ENCODE measurements at regions not wholly inside any gene's neighbourhood (a gene's known extent, or its start where the extent isn't known, plus 50 kb on each side); places are given as distances from the start of the nearest gene placed in this dataset.

- no peak for DNase-seq
Observed at GRCh38 chr10:3364768-3365480, 192.3 kb upstream of the PITRM1 start.

DNA sequence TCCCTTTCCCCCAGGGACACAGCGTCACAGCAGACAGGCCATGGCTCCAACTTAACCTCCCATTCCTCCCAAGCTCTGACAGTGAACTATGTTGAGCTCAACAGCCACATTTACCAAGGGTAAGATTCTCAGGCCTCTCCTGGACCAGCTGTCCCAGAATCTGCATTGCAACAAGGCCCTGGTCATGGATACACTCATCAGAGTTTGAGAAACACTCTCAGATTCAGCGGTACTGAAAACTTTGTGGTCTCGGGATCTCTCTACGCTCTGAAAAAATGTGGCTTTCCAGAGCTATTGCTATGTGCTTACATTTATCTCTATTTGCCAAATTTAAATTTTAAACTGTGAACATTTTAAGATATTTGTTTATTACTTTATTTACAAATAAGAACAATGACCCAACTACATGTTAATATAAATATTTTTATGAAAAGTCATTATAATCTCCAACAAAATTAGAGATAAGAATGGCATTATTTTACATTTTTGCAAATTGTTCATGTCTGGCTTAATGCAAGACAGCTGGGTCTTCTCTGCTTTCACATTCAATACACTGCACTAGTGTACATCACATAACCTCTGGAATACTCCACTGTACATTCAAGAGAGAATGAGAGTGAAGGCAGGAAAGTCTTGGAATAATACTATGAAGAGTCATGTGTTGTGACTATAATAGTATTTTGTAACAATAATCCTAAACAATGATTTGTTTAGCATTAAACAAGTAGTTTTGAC lies 190.9 kb upstream of the PITRM1 start:
- no peak for DNase-seq

- DNase-seq, result no peak
Observed at GRCh38 chr10:3362394-3362793, 189.8 kb upstream of the PITRM1 start.

DNA sequence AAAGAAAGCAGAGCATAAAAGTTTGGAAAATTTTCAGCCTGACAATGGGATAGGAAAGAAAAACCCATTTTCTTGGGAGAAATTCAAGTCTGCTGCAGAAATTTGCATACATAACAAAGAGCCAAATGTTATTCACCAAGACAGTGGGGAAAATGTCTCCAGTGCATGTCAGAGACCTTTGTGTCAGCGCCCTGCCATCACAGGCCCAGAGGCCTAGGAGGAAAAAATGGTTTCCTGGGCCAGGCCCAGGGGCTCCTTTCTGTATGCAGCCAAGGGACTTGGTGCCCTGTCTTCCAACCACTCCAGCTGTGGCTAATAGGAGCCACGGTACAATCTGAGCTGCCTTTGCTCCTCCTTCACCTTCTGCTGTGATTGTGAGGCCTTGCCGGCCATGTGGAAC lies 189.1 kb upstream of the PITRM1 start:
- DNase-seq, result no peak

GRCh38 chr10:3357737-3358136 lies 185.2 kb upstream of the PITRM1 start:
- no peak for DNase-seq

GRCh38 chr10:3355536-3355935 lies 183.0 kb upstream of the PITRM1 start:
- no peak for DNase-seq

DNA sequence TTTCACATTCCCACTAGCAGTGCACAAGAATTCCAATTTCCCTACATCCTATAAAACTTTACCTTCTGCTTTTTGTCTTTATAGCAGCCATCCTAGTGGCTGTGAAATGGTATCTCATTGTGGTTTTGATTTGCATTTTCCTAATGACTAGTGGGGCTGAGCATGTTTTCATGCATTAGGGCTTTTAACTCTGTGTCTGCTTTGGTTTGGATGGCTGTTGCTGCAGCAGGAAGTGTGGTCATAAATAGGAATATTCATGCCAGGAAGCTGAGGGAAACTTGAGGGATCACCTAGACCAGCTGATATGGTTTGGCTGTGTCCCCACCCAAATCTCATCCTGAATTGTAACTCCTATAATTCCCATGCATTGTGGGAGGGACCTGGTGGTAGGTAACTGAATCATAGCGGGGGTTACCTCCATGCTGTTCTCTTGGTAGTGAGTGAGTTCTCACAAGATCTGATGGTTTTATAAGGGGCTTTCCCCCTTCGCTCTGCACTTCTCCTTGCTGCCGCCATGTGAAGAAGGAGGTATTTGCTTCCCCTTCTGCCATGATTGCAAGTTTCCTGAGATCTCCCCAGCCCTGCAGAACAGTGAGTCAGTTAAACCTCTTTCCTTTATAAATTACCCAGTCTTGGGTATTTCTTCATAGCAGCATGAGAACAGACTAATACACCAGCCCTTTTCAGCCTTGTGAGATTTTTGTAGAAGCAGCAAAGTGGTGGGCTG lies 181.8 kb upstream of the PITRM1 start:
- DNase-seq, result no peak

DNA sequence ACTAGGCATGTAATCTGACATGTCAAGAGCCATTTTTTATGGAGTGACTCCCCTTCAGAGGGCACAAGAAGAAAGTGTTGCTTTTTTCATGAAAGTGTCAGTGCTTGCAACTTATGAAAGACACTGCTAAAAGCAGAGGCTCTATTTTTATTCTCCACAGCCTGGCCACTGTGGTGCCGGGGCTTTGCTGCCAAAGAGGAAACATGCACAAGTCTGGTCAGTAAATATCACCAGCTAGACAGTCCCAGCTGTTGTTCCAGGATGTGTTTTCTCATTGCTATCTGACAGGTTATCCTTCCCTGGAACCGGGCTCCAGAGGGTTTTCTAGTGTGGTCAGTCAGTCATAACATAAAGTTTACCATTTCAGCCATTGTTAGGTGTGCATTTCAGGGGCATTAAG lies 180.7 kb upstream of the PITRM1 start:
- DNase-seq, result no peak

- DNase-seq, result no peak
Observed at GRCh38 chr10:3350617-3351258, 178.2 kb upstream of the PITRM1 start.

DNA sequence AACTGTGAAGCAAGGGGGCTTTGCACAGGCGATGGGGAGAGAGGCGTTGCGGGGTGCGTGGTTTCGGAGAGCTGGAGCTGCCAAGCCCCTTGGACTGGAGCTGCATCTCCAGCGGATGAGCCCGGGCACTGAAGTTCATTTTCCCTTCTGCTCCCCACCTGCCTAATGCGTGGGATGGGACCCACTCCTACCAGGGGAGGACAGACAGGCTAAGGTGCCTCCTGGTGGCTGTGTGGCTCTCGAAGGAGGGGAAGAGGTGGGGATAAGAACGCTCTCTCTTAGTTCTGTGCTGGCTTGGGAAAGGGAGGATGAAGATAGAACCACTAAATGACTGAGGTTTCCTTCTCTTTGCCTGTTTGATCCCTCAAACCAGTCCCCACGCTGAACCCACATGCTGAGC lies 177.6 kb upstream of the PITRM1 start:
- no peak for DNase-seq

DNA sequence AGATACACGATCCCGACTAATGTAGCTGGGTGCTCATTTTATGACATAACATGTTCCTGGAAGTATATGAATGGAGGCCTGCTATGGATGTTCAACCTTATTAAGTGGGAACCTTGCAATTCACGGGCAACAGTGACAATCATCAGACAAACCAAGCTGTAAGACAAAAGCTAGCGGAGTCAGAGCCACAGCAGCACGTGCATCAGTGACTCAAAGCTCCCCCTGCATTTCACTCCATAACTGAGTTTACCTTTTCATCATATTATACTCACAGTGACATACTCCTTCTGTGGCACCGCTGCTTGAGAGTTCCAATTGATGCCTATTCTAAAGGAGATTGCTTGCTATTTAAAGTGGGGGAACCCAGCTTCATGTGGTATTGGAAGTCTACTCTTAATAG lies 176.0 kb upstream of the PITRM1 start:
- no peak for DNase-seq

DNA sequence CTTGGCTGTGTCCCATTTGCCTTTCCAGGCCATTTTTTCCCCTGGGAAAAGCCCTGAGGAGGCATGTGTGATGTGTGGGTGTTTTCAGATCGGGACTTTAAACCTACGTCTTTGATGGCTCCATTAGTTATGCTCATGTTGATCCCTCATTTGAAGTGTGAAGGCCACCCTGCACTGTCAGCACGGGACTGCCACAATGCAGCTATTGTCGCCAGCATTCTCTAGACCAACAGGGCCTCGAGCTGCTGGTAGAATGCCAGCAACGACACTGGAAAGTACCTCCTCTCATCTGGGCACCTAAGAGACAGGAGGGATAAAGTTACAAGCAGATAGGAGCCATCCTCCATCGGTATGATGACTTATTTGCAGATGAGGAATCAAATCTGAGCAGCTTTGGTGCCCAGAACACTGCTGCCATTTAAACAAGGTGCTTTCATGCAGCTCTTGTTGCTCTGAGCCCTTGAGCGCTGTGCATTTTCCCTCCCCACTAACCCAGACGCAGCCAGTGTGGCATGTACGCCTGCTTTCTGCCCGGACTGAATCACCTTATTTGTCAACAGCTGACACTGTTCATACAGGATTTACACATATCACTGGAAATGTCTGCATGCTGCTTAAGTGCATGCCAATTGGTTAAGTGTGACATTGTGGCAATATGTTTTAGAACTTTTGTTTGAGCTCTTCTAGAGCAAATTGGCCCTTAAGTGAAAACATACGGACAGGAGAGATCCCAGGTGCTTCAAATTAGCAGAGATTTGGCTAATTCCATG lies 175.0 kb upstream of the PITRM1 start:
- no peak for DNase-seq

DNA sequence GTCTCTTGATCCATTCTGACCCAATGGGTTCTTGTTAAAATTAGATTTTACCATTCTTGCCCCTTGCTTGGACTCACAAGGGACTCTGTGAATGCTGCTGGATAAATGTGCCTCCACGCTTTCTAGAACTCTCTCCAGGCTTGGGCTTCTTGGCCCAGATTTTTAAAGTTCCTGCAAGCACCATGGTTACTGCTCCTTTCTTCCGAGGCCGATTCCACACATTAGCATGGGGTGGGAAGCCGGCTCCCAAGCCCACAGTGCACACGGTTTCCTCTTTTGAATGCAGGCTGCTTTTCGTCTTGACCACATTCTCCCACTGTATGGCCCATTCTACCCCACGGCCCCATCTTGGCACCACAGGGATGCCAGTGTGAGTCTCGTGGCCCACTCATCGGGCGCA lies 174.3 kb upstream of the PITRM1 start:
- DNase-seq, result no peak

GRCh38 chr10:3342771-3343170 lies 170.2 kb upstream of the PITRM1 start:
- DNase-seq, result no peak

DNA sequence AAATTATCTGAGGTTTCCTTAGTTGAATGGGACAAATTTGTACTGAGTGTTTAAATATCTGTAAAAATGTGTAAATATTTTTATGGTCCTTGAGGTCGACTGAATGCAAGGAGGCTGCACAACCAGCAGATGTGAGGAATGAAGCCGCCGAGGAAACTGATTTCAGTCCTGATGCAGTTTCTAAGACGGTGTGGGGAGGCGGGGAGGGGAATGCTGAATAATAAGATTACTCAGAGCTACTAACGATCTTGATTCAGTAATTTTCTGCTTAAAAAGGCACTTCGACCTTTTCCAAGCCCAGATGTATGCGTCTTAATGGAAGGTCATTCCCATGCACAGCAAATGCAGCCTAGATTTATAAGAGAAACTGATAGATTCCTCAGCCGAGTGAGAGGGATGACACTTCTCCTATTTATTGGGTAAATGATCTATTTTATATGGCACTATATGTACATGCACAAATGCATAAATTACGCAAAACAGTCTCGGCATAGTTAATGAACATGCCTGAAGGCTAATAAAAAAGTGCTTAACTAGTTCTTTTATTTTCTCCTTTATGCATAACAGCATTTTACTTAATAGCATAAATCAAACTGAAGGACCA lies 167.6 kb upstream of the PITRM1 start:
- DNase-seq, result no peak

- DNase-seq, result no peak
Observed at GRCh38 chr10:3339531-3339950, 167.0 kb upstream of the PITRM1 start.

DNA sequence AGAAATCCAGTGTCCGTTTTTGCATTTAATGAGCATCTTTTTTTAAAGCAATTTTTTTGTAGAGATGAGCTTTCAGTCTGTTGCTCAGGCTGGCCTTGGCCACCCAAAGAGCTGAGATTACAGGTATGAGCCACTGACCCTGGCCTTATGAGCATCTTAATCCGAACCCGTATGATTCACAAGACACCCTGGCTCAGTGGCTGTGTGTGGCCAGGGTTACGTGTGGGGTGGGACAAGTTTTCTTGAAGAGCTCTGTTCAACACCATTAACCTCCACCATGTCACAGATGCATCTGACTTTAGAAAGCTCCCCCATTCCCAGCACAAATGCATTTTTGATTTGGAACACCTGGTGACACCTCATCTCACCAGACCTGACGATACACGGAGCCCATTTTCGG lies 166.5 kb upstream of the PITRM1 start:
- DNase-seq, result no peak

- DNase-seq, result no peak
Observed at GRCh38 chr10:3337741-3338140, 165.2 kb upstream of the PITRM1 start.

DNA sequence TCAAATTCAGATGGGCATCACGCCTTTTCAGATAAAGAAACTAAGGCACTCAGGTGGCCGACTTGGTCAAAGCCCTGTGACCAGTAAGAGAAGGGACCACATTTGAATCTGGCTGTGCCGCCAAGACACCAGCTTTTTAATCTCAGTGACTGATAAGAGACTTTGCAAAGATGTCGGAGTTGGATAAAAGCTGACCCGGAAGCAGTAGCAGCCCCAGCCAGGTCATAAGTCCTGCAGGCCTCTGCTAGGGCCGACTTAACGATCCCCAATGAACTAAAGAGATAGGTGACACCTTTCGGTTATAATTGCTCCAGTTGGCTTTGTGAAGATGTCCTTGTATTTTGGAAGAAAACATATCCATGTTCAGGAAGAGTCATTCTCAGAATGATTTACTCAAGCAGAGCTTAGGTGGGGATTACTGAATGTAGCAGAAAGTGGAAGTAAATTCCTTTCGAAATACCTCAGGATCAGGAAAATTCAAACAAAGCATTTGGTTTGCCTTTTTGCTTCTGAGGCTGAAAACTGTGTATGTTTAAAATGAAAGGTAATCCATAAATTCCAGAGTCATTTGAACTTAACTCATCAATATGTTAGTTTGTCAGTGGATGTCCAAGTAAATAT lies 164.2 kb upstream of the PITRM1 start:
- DNase-seq, result no peak

- no peak for DNase-seq
Observed at GRCh38 chr10:3333426-3333825, 160.8 kb upstream of the PITRM1 start.

GRCh38 chr10:3331690-3332230 lies 159.2 kb upstream of the PITRM1 start:
- DNase-seq, result no peak

- DNase-seq, result no peak
Observed at GRCh38 chr10:3331187-3331586, 158.6 kb upstream of the PITRM1 start.
